ENCODE measurements at regions not wholly inside any gene's neighbourhood (a gene's known extent, or its start where the extent isn't known, plus 50 kb on each side); places are given as distances from the start of the nearest gene placed in this dataset.

- no peak overlapping the region for H3K4me3 Mint-ChIP-seq
- POLR2A ChIA-PET, result no interaction called here
- no peaks in the 10 kb centered on the region for H3K4me1 Mint-ChIP-seq
- no peak for TF ChIP-seq CTCF (IDR thresholded peaks at IDR 0.05)
- peaks cover 7% of the 10 kb centered on the region for H3K9me3 Mint-ChIP-seq
- no peak overlapping the region for H3K27ac Mint-ChIP-seq
- CTCF ChIA-PET, result no interaction called here
- no peak for DNase-seq
- no peaks in the 10 kb centered on the region for H3K36me3 Mint-ChIP-seq (ENCODE audit: low read depth)
- H3K27me3 Mint-ChIP-seq, result no peaks in the 10 kb centered on the region
- ATAC-seq (ENCODE audit: low read depth), result no peak
- intact Hi-C loops (cut with micrococcal nuclease), result no loop called here
These were observed 58.3 kb downstream of the C11orf87 start for GRCh38 chr11:109480251-109480650.

DNA sequence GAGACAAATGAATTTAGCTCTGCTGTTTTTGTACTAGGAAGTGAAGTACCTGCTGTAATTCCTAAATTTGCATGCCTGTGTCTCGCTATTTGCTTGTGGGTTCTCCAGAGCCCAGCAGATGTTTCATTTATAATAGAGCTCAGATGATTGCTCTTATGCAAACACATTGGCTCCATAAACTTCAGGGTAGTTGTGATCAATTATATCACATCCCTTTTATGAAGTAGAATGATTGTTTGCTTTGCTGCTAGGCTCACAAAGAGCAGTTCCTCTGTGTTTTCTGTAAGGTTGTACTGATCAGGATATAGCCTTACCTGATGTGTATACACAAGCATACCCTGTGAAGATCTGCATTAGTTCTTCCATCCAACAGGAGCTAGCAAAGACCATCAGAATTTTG lies 64.1 kb downstream of the C11orf87 start:
- Mint-ChIP-seq H3K27me3 (no peaks in the 10 kb centered on the region), H3K4me3 (no peak overlapping the region), H3K4me1 (no peaks in the 10 kb centered on the region), H3K9me3 (peaks cover 7% of the 10 kb centered on the region), H3K36me3 (ENCODE audit: low read depth) (no peaks in the 10 kb centered on the region), H3K27ac (no peak overlapping the region)
- CTCF ChIA-PET, result no interaction called here
- no peak for TF ChIP-seq CTCF (IDR thresholded peaks at IDR 0.05)
- DNase-seq (no peak), ATAC-seq (ENCODE audit: low read depth) (no peak)
- POLR2A ChIA-PET, result no interaction called here
- intact Hi-C loops (cut with micrococcal nuclease), result no loop called here

DNA sequence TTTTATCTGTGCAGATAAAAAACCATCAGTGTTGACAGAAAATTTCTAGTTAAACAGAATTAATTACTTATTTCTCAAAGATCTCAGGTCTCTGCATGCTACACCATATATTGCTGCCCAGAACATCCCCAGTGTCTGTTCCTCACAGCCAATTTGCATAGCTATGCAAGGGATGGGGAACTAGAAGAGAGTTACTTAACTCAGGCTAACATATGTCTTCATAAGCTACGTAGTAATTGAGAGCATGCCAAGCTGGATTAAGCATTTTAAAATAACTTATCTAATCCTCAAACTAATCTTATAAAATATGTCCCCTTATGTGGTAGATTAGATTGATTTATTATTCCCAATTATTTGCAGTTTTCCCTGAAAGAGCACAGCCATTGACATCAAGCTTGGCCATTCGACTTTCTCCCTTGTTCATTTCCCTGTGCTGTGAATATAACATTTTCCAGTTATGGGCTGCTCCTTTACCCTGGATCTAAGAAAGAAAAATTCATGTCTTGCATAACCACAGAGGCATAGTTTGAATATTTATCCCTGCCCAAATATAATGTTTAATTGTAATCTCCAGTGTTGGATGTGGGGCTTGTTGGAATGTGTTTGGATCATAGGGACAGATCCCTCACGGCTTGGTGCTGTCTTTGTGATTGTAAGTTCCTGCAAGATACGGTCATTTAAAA lies 69.1 kb downstream of the C11orf87 start:
- no peaks in the 10 kb centered on the region for H3K4me1 Mint-ChIP-seq
- ChIA-PET CTCF (no interaction called here), POLR2A (no interaction called here)
- DNase-seq (no peak), ATAC-seq (ENCODE audit: low read depth) (no peak)
- H3K27me3 Mint-ChIP-seq, result no peaks in the 10 kb centered on the region
- intact Hi-C loops (cut with micrococcal nuclease), result no loop called here
- TF ChIP-seq CTCF (IDR thresholded peaks at IDR 0.05), result no peak
- no peak overlapping the region for H3K4me3 Mint-ChIP-seq
- no peak overlapping the region for H3K27ac Mint-ChIP-seq
- H3K36me3 Mint-ChIP-seq (ENCODE audit: low read depth), result no peaks in the 10 kb centered on the region
- no peaks in the 10 kb centered on the region for H3K9me3 Mint-ChIP-seq

DNA sequence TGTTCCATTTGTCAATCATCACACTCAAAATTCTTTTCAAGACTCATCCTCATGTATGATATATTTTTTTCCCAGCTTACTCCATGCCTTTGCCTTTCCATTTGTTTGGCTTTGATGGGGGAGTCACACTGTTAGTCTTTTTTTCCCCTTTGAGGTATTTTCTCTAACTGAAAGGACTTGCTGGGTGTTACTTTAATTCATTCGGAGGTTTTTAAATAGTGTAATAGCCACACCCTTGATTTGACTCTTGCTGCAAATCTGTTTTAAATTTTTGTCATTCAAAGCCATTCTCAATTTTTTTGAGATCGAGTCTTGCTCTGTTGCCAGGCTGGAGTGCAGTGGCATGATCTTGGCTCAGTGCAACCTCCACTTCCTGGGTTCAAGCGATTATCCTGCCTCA lies 84.1 kb downstream of the C11orf87 start:
- intact Hi-C loops (cut with micrococcal nuclease), result no loop called here
- Mint-ChIP-seq H3K4me3 (no peak overlapping the region), H3K9me3 (no peaks in the 10 kb centered on the region), H3K27me3 (no peaks in the 10 kb centered on the region), H3K36me3 (ENCODE audit: low read depth) (no peaks in the 10 kb centered on the region), H3K27ac (no peak overlapping the region), H3K4me1 (no peaks in the 10 kb centered on the region)
- ChIA-PET POLR2A (no interaction called here), CTCF (no interaction called here)
- no peak for TF ChIP-seq CTCF (IDR thresholded peaks at IDR 0.05)
- ATAC-seq (ENCODE audit: low read depth), result no peak
- DNase-seq, result no peak

GRCh38 chr11:109507331-109507730 lies 85.3 kb downstream of the C11orf87 start:
- CTCF ChIA-PET, result no interaction called here
- POLR2A ChIA-PET, result no interaction called here
- no peak for ATAC-seq (ENCODE audit: low read depth)
- H3K27me3 Mint-ChIP-seq, result no peaks in the 10 kb centered on the region
- H3K36me3 Mint-ChIP-seq (ENCODE audit: low read depth), result no peaks in the 10 kb centered on the region
- no peaks in the 10 kb centered on the region for H3K4me1 Mint-ChIP-seq
- intact Hi-C loops (cut with micrococcal nuclease), result no loop called here
- H3K27ac Mint-ChIP-seq, result no peak overlapping the region
- no peaks in the 10 kb centered on the region for H3K9me3 Mint-ChIP-seq
- no peak for DNase-seq
- no peak overlapping the region for H3K4me3 Mint-ChIP-seq
- no peak for TF ChIP-seq CTCF (IDR thresholded peaks at IDR 0.05)
